ENCODE measurements at regions not wholly inside any gene's neighbourhood (a gene's known extent, or its start where the extent isn't known, plus 50 kb on each side); places are given as distances from the start of the nearest gene placed in this dataset.

GRCh38 chr5:66340786-66341185, 196.7 kb downstream of the SREK1 start:
- ChIA-PET POLR2A (no interaction called here), CTCF (no interaction called here)
- Mint-ChIP-seq H3K4me3 (no peak overlapping the region), H3K4me1 (no peaks in the 10 kb centered on the region), H3K27ac (no peak overlapping the region), H3K27me3 (peaks cover 6 to 18% of the 10 kb centered on the region in 2 donors), H3K36me3 (no peaks in the 10 kb centered on the region), H3K9me3 (no peaks in the 10 kb centered on the region)
- Histone ChIP-seq H3K9me3 (no peaks in the 10 kb centered on the region), H3K27me3 (replicated peaks in 1 of 2; ENCODE audit: control insufficient read depth in 2 of 2, extremely low read depth in 1 of 2, insufficient read depth in 2 of 2, low read length in 1 of 2) (no peaks in the 10 kb centered on the region), H3K27ac (ENCODE audit: low read length) (no peak overlapping the region), H3K4me3 (ENCODE audit: control insufficient read depth in 1 of 2, extremely low read depth in 1 of 2, low read length in 1 of 2) (no peak overlapping the region), H3K4me1 (ENCODE audit: control insufficient read depth in 1 of 2, extremely low read depth in 1 of 2, insufficient read depth in 2 of 2, low read length in 2 of 2) (no peaks in the 10 kb centered on the region), H3K36me3 (ENCODE audit: control insufficient read depth in 2 of 2, extremely low read depth in 1 of 2, insufficient read depth in 1 of 2, low read length in 1 of 2) (no peaks in the 10 kb centered on the region)
- WGBS (ENCODE audit: insufficient coverage) = no CpG with 5 or more reads among the region's 1 CpG
- no peak for ATAC-seq (replicated peaks in 1 of 4)
- no peak for DNase-seq

- ATAC-seq (replicated peaks in 1 of 4) (no peak), DNase-seq (no peak)
- Mint-ChIP-seq H3K27ac (no peak overlapping the region), H3K4me1 (no peaks in the 10 kb centered on the region), H3K27me3 (peaks cover 7 to 8% of the 10 kb centered on the region in 2 donors), H3K36me3 (no peaks in the 10 kb centered on the region), H3K4me3 (no peak overlapping the region), H3K9me3 (no peaks in the 10 kb centered on the region)
- CTCF ChIA-PET = no interaction called here
- POLR2A ChIA-PET = no interaction called here
- Histone ChIP-seq H3K4me3 (ENCODE audit: control insufficient read depth in 1 of 2, extremely low read depth in 1 of 2, low read length in 1 of 2) (no peak overlapping the region), H3K27ac (ENCODE audit: low read length) (no peak overlapping the region), H3K4me1 (ENCODE audit: control insufficient read depth in 1 of 2, extremely low read depth in 1 of 2, insufficient read depth in 2 of 2, low read length in 2 of 2) (no peaks in the 10 kb centered on the region), H3K9me3 (no peaks in the 10 kb centered on the region), H3K27me3 (replicated peaks in 1 of 2; ENCODE audit: control insufficient read depth in 2 of 2, extremely low read depth in 1 of 2, insufficient read depth in 2 of 2, low read length in 1 of 2) (no peaks in the 10 kb centered on the region), H3K36me3 (ENCODE audit: control insufficient read depth in 2 of 2, extremely low read depth in 1 of 2, insufficient read depth in 1 of 2, low read length in 1 of 2) (no peaks in the 10 kb centered on the region)
Observed at GRCh38 chr5:66342341-66342880, 198.3 kb downstream of the SREK1 start.

- DNase-seq = no peak
- ChIA-PET POLR2A (no interaction called here), CTCF (no interaction called here)
- no peak overlapping the region for H3K27ac ChIP-seq (ENCODE audit: low read length)
- no peaks in the 10 kb centered on the region for H3K27me3 ChIP-seq (replicated peaks in 1 of 2; ENCODE audit: control insufficient read depth in 2 of 2, extremely low read depth in 1 of 2, insufficient read depth in 2 of 2, low read length in 1 of 2)
- no peak for ATAC-seq (replicated peaks in 1 of 4)
- no peaks in the 10 kb centered on the region for H3K9me3 Mint-ChIP-seq
- no peaks in the 10 kb centered on the region for H3K4me1 Mint-ChIP-seq
- H3K27me3 Mint-ChIP-seq = peaks cover 10 to 15% of the 10 kb centered on the region in 2 donors
- no peaks in the 10 kb centered on the region for H3K4me1 ChIP-seq (ENCODE audit: control insufficient read depth in 1 of 2, extremely low read depth in 1 of 2, insufficient read depth in 2 of 2, low read length in 2 of 2)
- H3K4me3 Mint-ChIP-seq = no peak overlapping the region
- H3K36me3 Mint-ChIP-seq = no peaks in the 10 kb centered on the region
- WGBS (ENCODE audit: insufficient coverage) = 100% methylated on average over 1 of the region's 5 CpGs
- no peaks in the 10 kb centered on the region for H3K9me3 ChIP-seq
- no peak overlapping the region for H3K4me3 ChIP-seq (ENCODE audit: control insufficient read depth in 1 of 2, extremely low read depth in 1 of 2, low read length in 1 of 2)
- no peaks in the 10 kb centered on the region for H3K36me3 ChIP-seq (ENCODE audit: control insufficient read depth in 2 of 2, extremely low read depth in 1 of 2, insufficient read depth in 1 of 2, low read length in 1 of 2)
- H3K27ac Mint-ChIP-seq = no peak overlapping the region
Observed at GRCh38 chr5:66343370-66344071, 199.4 kb downstream of the SREK1 start.

GRCh38 chr5:66344544-66344943, 200.4 kb downstream of the SREK1 start:
- no peaks in the 10 kb centered on the region for H3K36me3 Mint-ChIP-seq
- ChIA-PET POLR2A (no interaction called here), CTCF (interaction anchor here in 1 of 2 donors (0.7 kb wide), 1 partner anchor 473 kb away, joined by 3 read pairs; no protein-coding TSS in a partner anchor)
- H3K4me1 ChIP-seq (ENCODE audit: control insufficient read depth in 1 of 2, extremely low read depth in 1 of 2, insufficient read depth in 2 of 2, low read length in 2 of 2) = no peaks in the 10 kb centered on the region
- H3K4me3 ChIP-seq (ENCODE audit: control insufficient read depth in 1 of 2, extremely low read depth in 1 of 2, low read length in 1 of 2) = no peak overlapping the region
- no peak overlapping the region for H3K27ac ChIP-seq (ENCODE audit: low read length)
- no peaks in the 10 kb centered on the region for H3K4me1 Mint-ChIP-seq
- no peaks in the 10 kb centered on the region for H3K9me3 ChIP-seq
- H3K27me3 ChIP-seq (replicated peaks in 1 of 2; ENCODE audit: control insufficient read depth in 2 of 2, extremely low read depth in 1 of 2, insufficient read depth in 2 of 2, low read length in 1 of 2) = no peaks in the 10 kb centered on the region
- DNase-seq (no peak), ATAC-seq (replicated peaks in 1 of 4) (no peak)
- H3K36me3 ChIP-seq (ENCODE audit: control insufficient read depth in 2 of 2, extremely low read depth in 1 of 2, insufficient read depth in 1 of 2, low read length in 1 of 2) = no peaks in the 10 kb centered on the region
- WGBS (ENCODE audit: insufficient coverage) = no CpG with 5 or more reads among the region's 1 CpG
- no peak overlapping the region for H3K4me3 Mint-ChIP-seq
- H3K27ac Mint-ChIP-seq = no peak overlapping the region
- no peaks in the 10 kb centered on the region for H3K9me3 Mint-ChIP-seq
- peaks cover 9 to 10% of the 10 kb centered on the region in 2 donors for H3K27me3 Mint-ChIP-seq

GRCh38 chr5:66345281-66345680, 201.2 kb downstream of the SREK1 start:
- CTCF ChIA-PET = interaction anchor here in 1 of 2 donors (0.7 kb wide), 1 partner anchor 472 kb away, joined by 3 read pairs; no protein-coding TSS in a partner anchor
- no peaks in the 10 kb centered on the region for H3K36me3 Mint-ChIP-seq
- no peak overlapping the region for H3K4me3 Mint-ChIP-seq
- H3K27ac ChIP-seq (ENCODE audit: low read length) = no peak overlapping the region
- DNase-seq (no peak), ATAC-seq (replicated peaks in 1 of 4) (no peak)
- no peak overlapping the region for H3K4me3 ChIP-seq (ENCODE audit: control insufficient read depth in 1 of 2, extremely low read depth in 1 of 2, low read length in 1 of 2)
- H3K9me3 Mint-ChIP-seq = no peaks in the 10 kb centered on the region
- no peaks in the 10 kb centered on the region for H3K36me3 ChIP-seq (ENCODE audit: control insufficient read depth in 2 of 2, extremely low read depth in 1 of 2, insufficient read depth in 1 of 2, low read length in 1 of 2)
- no peak overlapping the region for H3K27ac Mint-ChIP-seq
- H3K4me1 ChIP-seq (ENCODE audit: control insufficient read depth in 1 of 2, extremely low read depth in 1 of 2, insufficient read depth in 2 of 2, low read length in 2 of 2) = no peaks in the 10 kb centered on the region
- H3K27me3 Mint-ChIP-seq = peaks cover 9 to 10% of the 10 kb centered on the region in 2 donors
- POLR2A ChIA-PET = no interaction called here
- no peaks in the 10 kb centered on the region for H3K4me1 Mint-ChIP-seq
- H3K9me3 ChIP-seq = no peaks in the 10 kb centered on the region
- no peaks in the 10 kb centered on the region for H3K27me3 ChIP-seq (replicated peaks in 1 of 2; ENCODE audit: control insufficient read depth in 2 of 2, extremely low read depth in 1 of 2, insufficient read depth in 2 of 2, low read length in 1 of 2)

GRCh38 chr5:66346869-66347268, 202.8 kb downstream of the SREK1 start:
- no peak for DNase-seq
- H3K36me3 Mint-ChIP-seq = no peaks in the 10 kb centered on the region
- no peak overlapping the region for H3K27ac ChIP-seq (ENCODE audit: low read length)
- H3K4me1 ChIP-seq (ENCODE audit: control insufficient read depth in 1 of 2, extremely low read depth in 1 of 2, insufficient read depth in 2 of 2, low read length in 2 of 2) = no peaks in the 10 kb centered on the region
- no peaks in the 10 kb centered on the region for H3K36me3 ChIP-seq (ENCODE audit: control insufficient read depth in 2 of 2, extremely low read depth in 1 of 2, insufficient read depth in 1 of 2, low read length in 1 of 2)
- no peak for ATAC-seq (replicated peaks in 1 of 4)
- no peak overlapping the region for H3K4me3 Mint-ChIP-seq
- no peaks in the 10 kb centered on the region for H3K4me1 Mint-ChIP-seq
- H3K27me3 ChIP-seq (replicated peaks in 1 of 2; ENCODE audit: control insufficient read depth in 2 of 2, extremely low read depth in 1 of 2, insufficient read depth in 2 of 2, low read length in 1 of 2) = no peaks in the 10 kb centered on the region
- H3K27me3 Mint-ChIP-seq = peaks cover 9 to 10% of the 10 kb centered on the region in 2 donors
- ChIA-PET POLR2A (no interaction called here), CTCF (no interaction called here)
- no peaks in the 10 kb centered on the region for H3K9me3 ChIP-seq
- 61% methylated on average over 6 of the region's 6 CpGs for WGBS (ENCODE audit: insufficient coverage)
- H3K4me3 ChIP-seq (ENCODE audit: control insufficient read depth in 1 of 2, extremely low read depth in 1 of 2, low read length in 1 of 2) = no peak overlapping the region
- H3K9me3 Mint-ChIP-seq = no peaks in the 10 kb centered on the region
- no peak overlapping the region for H3K27ac Mint-ChIP-seq
